ENCODE measurements at regions not wholly inside any gene's neighbourhood (a gene's known extent, or its start where the extent isn't known, plus 50 kb on each side); places are given as distances from the start of the nearest gene placed in this dataset.

DNA sequence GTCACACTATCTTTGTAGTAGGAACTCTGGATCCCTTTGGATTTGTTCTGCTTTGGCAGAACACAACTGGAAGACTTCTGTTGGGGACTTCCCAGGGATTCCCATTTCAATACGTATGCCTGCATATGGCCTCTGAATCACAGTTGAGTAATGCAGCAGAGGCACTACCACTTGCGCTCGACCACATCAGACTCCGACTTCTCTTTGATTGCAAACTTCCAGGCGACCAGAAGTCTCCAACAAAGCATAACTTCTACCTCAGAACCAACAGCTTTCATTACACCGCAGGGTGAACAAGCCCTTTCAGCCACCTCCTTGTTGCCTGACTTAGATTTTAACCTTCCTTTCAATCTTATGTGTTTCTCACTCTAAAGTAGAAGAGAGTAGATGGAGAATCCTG is 924.4 kb downstream of the IGSF11 start:
- no peak for TF ChIP-seq BACH2 (CRISPR knock-in tag; IDR thresholded peaks at IDR 0.05; ENCODE audit: borderline replicate concordance)
- TF ChIP-seq ZNF8 (CRISPR knock-in tag; IDR thresholded peaks at IDR 0.05): no peak
- TF ChIP-seq, protein P1, sequence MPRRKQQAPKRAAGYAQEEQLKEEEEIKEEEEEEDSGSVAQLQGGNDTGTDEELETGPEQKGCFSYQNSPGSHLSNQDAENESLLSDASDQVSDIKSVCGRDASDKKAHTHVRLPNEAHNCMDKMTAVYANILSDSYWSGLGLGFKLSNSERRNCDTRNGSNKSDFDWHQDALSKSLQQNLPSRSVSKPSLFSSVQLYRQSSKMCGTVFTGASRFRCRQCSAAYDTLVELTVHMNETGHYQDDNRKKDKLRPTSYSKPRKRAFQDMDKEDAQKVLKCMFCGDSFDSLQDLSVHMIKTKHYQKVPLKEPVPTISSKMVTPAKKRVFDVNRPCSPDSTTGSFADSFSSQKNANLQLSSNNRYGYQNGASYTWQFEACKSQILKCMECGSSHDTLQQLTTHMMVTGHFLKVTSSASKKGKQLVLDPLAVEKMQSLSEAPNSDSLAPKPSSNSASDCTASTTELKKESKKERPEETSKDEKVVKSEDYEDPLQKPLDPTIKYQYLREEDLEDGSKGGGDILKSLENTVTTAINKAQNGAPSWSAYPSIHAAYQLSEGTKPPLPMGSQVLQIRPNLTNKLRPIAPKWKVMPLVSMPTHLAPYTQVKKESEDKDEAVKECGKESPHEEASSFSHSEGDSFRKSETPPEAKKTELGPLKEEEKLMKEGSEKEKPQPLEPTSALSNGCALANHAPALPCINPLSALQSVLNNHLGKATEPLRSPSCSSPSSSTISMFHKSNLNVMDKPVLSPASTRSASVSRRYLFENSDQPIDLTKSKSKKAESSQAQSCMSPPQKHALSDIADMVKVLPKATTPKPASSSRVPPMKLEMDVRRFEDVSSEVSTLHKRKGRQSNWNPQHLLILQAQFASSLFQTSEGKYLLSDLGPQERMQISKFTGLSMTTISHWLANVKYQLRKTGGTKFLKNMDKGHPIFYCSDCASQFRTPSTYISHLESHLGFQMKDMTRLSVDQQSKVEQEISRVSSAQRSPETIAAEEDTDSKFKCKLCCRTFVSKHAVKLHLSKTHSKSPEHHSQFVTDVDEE (CRISPR knock-in tag; IDR thresholded peaks at IDR 0.05): no peak
- no peak for TF ChIP-seq TOX (CRISPR knock-in tag; IDR thresholded peaks at IDR 0.05; ENCODE audit: borderline replicate concordance)
- TF ChIP-seq, protein P2, sequence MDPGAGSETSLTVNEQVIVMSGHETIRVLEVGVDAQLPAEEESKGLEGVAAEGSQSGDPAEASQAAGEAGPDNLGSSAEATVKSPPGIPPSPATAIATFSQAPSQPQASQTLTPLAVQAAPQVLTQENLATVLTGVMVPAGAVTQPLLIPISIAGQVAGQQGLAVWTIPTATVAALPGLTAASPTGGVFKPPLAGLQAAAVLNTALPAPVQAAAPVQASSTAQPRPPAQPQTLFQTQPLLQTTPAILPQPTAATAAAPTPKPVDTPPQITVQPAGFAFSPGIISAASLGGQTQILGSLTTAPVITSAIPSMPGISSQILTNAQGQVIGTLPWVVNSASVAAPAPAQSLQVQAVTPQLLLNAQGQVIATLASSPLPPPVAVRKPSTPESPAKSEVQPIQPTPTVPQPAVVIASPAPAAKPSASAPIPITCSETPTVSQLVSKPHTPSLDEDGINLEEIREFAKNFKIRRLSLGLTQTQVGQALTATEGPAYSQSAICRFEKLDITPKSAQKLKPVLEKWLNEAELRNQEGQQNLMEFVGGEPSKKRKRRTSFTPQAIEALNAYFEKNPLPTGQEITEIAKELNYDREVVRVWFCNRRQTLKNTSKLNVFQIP (CRISPR knock-in tag; IDR thresholded peaks at IDR 0.05; ENCODE audit: borderline replicate concordance, low read depth): no peak
- TF ChIP-seq SNAI2 (CRISPR knock-in tag; IDR thresholded peaks at IDR 0.05): no peak
- TF ChIP-seq ZNF565 (CRISPR knock-in tag; conservative IDR thresholded peaks at IDR 0.05; ENCODE audit: low read depth): no peak
- no peak for TF ChIP-seq ZFP30 (CRISPR knock-in tag; IDR thresholded peaks at IDR 0.05)
- ATAC-seq: no peak

DNA sequence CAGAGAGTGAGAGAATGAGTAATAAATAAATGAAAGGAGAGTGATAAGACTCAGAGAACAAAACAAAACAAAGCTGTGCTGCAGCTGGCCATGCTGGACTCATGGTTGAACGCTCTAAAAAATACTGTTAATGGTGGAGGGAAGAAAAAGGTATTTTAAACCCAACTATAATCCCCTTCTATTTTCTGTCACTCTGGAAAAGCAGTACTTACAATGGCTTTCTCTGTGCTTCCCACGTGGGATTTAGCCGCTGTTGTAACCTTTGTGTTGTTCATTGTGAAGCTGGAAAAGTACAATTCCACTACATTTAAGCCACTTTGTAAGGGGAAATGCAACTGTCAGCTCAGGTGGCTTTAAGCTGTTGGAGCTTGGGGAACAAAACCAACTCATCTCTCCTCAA is 917.7 kb downstream of the IGSF11 start:
- TF ChIP-seq, protein P1 (CRISPR knock-in tag; IDR thresholded peaks at IDR 0.05): no peak
- TF ChIP-seq ZC3H10 (CRISPR knock-in tag; IDR thresholded peaks at IDR 0.05) (no peak), BACH2 (CRISPR knock-in tag; IDR thresholded peaks at IDR 0.05; ENCODE audit: borderline replicate concordance) (no peak), OSR1 (CRISPR knock-in tag; IDR thresholded peaks at IDR 0.05) (no peak), ARNTL (CRISPR knock-in tag; IDR thresholded peaks at IDR 0.05; ENCODE audit: borderline replicate concordance, low read depth) (no peak), ZNF70 (CRISPR knock-in tag; IDR thresholded peaks at IDR 0.05) (no peak), RARB (CRISPR knock-in tag; IDR thresholded peaks at IDR 0.05) (no peak)
- ATAC-seq: no peak

DNA sequence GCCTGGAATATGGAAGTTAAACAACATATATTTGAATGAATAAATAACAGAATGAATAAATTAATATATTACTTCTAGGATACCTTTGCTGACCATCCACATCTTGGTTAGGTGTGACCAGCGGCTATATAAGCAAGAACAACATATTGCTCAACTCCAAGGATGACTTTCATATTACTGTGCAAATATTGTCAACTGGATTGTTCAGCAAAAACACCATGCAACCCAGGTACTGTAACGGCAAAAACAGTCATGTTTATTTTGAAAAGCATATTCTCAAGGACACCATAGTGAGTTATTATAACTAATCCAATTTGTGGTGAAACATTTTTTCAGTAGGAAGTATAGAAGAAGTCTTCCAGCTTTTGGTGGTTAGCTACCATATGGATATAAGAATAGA is 907.9 kb downstream of the IGSF11 start:
- no peak for ATAC-seq
- TF ChIP-seq, protein P3, sequence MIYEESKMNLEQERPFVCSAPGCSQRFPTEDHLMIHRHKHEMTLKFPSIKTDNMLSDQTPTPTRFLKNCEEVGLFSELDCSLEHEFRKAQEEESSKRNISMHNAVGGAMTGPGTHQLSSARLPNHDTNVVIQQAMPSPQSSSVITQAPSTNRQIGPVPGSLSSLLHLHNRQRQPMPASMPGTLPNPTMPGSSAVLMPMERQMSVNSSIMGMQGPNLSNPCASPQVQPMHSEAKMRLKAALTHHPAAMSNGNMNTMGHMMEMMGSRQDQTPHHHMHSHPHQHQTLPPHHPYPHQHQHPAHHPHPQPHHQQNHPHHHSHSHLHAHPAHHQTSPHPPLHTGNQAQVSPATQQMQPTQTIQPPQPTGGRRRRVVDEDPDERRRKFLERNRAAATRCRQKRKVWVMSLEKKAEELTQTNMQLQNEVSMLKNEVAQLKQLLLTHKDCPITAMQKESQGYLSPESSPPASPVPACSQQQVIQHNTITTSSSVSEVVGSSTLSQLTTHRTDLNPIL (CRISPR knock-in tag; IDR thresholded peaks at IDR 0.05; ENCODE audit: low read depth): no peak
- no peak for TF ChIP-seq ZNF565 (CRISPR knock-in tag; conservative IDR thresholded peaks at IDR 0.05; ENCODE audit: low read depth)
- TF ChIP-seq TOX (CRISPR knock-in tag; IDR thresholded peaks at IDR 0.05; ENCODE audit: borderline replicate concordance): no peak
- TF ChIP-seq, protein P1 (CRISPR knock-in tag; IDR thresholded peaks at IDR 0.05): no peak
- TF ChIP-seq CSDC2 (CRISPR knock-in tag; IDR thresholded peaks at IDR 0.05): no peak
- TF ChIP-seq, protein P4, sequence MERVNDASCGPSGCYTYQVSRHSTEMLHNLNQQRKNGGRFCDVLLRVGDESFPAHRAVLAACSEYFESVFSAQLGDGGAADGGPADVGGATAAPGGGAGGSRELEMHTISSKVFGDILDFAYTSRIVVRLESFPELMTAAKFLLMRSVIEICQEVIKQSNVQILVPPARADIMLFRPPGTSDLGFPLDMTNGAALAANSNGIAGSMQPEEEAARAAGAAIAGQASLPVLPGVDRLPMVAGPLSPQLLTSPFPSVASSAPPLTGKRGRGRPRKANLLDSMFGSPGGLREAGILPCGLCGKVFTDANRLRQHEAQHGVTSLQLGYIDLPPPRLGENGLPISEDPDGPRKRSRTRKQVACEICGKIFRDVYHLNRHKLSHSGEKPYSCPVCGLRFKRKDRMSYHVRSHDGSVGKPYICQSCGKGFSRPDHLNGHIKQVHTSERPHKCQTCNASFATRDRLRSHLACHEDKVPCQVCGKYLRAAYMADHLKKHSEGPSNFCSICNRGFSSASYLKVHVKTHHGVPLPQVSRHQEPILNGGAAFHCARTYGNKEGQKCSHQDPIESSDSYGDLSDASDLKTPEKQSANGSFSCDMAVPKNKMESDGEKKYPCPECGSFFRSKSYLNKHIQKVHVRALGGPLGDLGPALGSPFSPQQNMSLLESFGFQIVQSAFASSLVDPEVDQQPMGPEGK (CRISPR knock-in tag; IDR thresholded peaks at IDR 0.05; ENCODE audit: borderline replicate concordance): no peak
- no peak for TF ChIP-seq ZFP3 (CRISPR knock-in tag; IDR thresholded peaks at IDR 0.05)
- TF ChIP-seq, protein P2 (CRISPR knock-in tag; IDR thresholded peaks at IDR 0.05; ENCODE audit: borderline replicate concordance, low read depth): no peak
- no peak for TF ChIP-seq ESRRG (CRISPR knock-in tag; IDR thresholded peaks at IDR 0.05)

Data from SK-N-SH treated with all-trans-retinoic acid at 6 μM for 48 hours (cell line).